ENCODE measurements at regions not wholly inside any gene's neighbourhood (a gene's known extent, or its start where the extent isn't known, plus 50 kb on each side); places are given as distances from the start of the nearest gene placed in this dataset.

DNA sequence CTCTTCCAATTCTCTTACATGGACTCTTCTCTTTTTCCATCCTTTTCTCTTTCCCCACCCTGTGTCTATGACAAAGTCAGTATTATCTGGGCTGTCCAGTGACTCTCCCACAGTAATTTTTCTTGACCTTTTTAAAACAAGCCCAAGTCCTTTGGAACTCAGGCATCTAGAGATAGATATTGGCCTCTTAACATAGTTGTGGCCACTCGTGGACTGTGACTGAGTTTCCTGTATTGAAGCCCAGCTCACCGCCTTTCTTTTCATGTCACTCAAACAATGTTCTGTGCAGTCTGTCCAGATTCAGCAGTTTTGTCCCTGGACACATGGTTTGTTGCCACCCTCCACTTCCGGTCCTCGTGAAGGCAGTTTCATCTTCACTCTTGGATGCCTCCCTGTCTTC, 110.9 kb upstream of the CDC14C start:
- WGBS, 4 donors, result 62 to 71% (median 67%) methylated on average over 4 of the region's 4 CpGs
- DNase-seq (no peak), ATAC-seq (no peak)
- intact Hi-C loops (cut with DNase I), result no loop called here
- H3K9me3 ChIP-seq, result no peaks in the 10 kb centered on the region
- no peak overlapping the region for H3K27ac ChIP-seq
- no peaks in the 10 kb centered on the region for H3K4me1 ChIP-seq
- H3K4me3 ChIP-seq, result no peak overlapping the region
- no peaks in the 10 kb centered on the region for H3K27me3 ChIP-seq
- TF ChIP-seq POLR2A (IDR thresholded peaks at IDR 0.05) (no peak), CTCF (IDR thresholded peaks at IDR 0.05) (no peak)
- no peaks in the 10 kb centered on the region for H3K36me3 ChIP-seq

- TF ChIP-seq CTCF (IDR thresholded peaks at IDR 0.05) (no peak), POLR2A (IDR thresholded peaks at IDR 0.05) (no peak)
Observed at GRCh38 chr7:48822138-48822537, 102.2 kb upstream of the CDC14C start.

DNA sequence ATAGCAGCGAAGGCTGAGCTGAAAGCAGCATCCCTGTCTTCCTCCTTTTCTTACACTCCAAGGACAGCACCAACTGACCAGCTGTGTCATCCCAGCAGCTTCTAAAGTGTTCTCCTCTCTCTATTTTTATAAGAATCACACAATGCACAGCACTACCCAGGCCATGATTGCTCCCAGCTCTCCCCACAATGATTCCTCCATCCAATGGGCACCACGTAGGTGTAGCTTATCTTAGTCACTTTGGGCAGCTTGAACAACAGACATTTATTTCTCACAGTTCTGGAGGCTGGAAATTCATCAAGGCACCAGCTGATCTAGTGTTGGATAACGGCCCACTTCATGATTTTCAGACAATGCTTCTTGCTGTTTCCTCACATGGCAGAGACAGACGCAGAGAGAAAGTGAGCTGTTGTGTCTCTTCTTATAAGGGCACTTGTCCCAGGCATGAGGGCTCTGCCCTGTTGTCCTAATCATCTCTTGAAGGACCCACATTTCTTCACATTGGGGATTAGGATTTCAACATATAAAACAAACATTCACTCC, 92.0 kb upstream of the CDC14C start:
- 63 to 73% (median 69%) methylated on average over 4 of the region's 4 CpGs for WGBS, 4 donors
- no peak for TF ChIP-seq CTCF (IDR thresholded peaks at IDR 0.05)
- no peak for TF ChIP-seq POLR2A (IDR thresholded peaks at IDR 0.05)
- Histone ChIP-seq H3K27ac (no peak overlapping the region), H3K36me3 (no peaks in the 10 kb centered on the region), H3K4me3 (no peak overlapping the region), H3K9me3 (no peaks in the 10 kb centered on the region), H3K4me1 (no peaks in the 10 kb centered on the region), H3K27me3 (no peaks in the 10 kb centered on the region)
- intact Hi-C loops (cut with DNase I), result no loop called here
- ATAC-seq (no peak), DNase-seq (no peak)

More at GRCh38 chr7:48822138-48822537, 102.2 kb upstream of the CDC14C start:
- ATAC-seq (no peak), DNase-seq (no peak)
- WGBS, 4 donors, result 87 to 96% (median 90%) methylated on average over 1 of the region's 1 CpG
- Histone ChIP-seq H3K4me1 (no peaks in the 10 kb centered on the region), H3K27me3 (no peaks in the 10 kb centered on the region), H3K36me3 (no peaks in the 10 kb centered on the region), H3K4me3 (no peak overlapping the region), H3K27ac (no peak overlapping the region), H3K9me3 (no peaks in the 10 kb centered on the region)
- intact Hi-C loops (cut with DNase I), result no loop called here

DNA sequence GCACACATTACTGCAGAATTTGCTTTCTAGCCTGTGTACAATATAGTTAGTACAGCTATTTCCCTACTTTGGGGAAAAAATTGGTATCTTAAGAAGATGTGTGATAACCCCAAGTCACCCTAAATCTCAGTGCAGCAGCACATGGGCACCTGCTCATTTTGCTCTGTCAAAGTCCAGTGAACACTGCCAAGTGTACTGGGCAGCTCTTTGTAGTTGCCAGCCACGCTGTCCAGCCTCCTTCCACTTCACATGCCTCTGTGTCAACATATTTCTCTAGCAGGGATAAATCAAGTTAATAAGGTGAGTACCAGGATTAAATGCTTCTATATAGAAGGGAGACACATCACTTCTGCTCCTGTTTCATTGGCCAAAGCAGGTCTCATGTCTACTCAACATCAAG, 87.1 kb upstream of the CDC14C start:
- WGBS, 4 donors, result 35 to 62% (median 54%) methylated on average over 1 of the region's 1 CpG
- H3K27ac ChIP-seq, result no peak overlapping the region
- ATAC-seq (peak in 2 of 4 donors; percentile 44 to 55), DNase-seq (no peak)
- H3K9me3 ChIP-seq, result no peaks in the 10 kb centered on the region
- TF ChIP-seq CTCF (IDR thresholded peaks at IDR 0.05) (no peak), POLR2A (IDR thresholded peaks at IDR 0.05) (no peak)
- no peak overlapping the region for H3K4me3 ChIP-seq
- H3K36me3 ChIP-seq, result no peaks in the 10 kb centered on the region
- intact Hi-C loops (cut with DNase I), result no loop called here
- H3K27me3 ChIP-seq, result no peaks in the 10 kb centered on the region
- H3K4me1 ChIP-seq, result no peaks in the 10 kb centered on the region
